Stimulated activated CD4-positive, alpha-beta T cell treated with anti-CD3 and anti-CD28 coated beads, Interleukin-4, amount 100 ng/mL, for 4 hours (primary cell): ENCODE measurements at regions not wholly inside any gene's neighbourhood (a gene's known extent, or its start where the extent isn't known, plus 50 kb on each side); places are given as distances from the start of the nearest gene placed in this dataset.

ENCODE experiments used
- DNase-seq, 2 experiments: peaks; one replicate each; pipeline ENCODE4 v3.0.0-alpha.2; 2020

- no peak for DNase-seq
Observed at GRCh38 chr6:119620846-119621555, 271.4 kb upstream of the MAN1A1 start.

- no peak for DNase-seq
Observed at GRCh38 chr6:119614138-119614537, 264.6 kb upstream of the MAN1A1 start.

GRCh38 chr6:119612911-119613381 is 263.4 kb upstream of the MAN1A1 start:
- DNase-seq = no peak

- no peak for DNase-seq
Observed at GRCh38 chr6:119612176-119612891, 262.8 kb upstream of the MAN1A1 start.

- no peak for DNase-seq
Observed at GRCh38 chr6:119610754-119611153, 261.2 kb upstream of the MAN1A1 start.

GRCh38 chr6:119610265-119610664 is 260.7 kb upstream of the MAN1A1 start:
- no peak for DNase-seq

- DNase-seq = no peak
Observed at GRCh38 chr6:119609865-119610264, 260.3 kb upstream of the MAN1A1 start.

GRCh38 chr6:119608994-119609393 is 259.4 kb upstream of the MAN1A1 start:
- no peak for DNase-seq

- no peak for DNase-seq
Observed at GRCh38 chr6:119604124-119604523, 254.6 kb upstream of the MAN1A1 start.

- DNase-seq = no peak
Observed at GRCh38 chr6:119603501-119603900, 253.9 kb upstream of the MAN1A1 start.

GRCh38 chr6:119602215-119603178 is 252.9 kb upstream of the MAN1A1 start:
- DNase-seq = no peak

GRCh38 chr6:119598883-119599282 is 249.3 kb upstream of the MAN1A1 start:
- DNase-seq = no peak

GRCh38 chr6:119594907-119595306 is 245.3 kb upstream of the MAN1A1 start:
- DNase-seq = no peak

GRCh38 chr6:119591235-119591634 is 241.7 kb upstream of the MAN1A1 start:
- DNase-seq = no peak

GRCh38 chr6:119590066-119590465 is 240.5 kb upstream of the MAN1A1 start:
- no peak for DNase-seq

GRCh38 chr6:119587537-119587936 is 238.0 kb upstream of the MAN1A1 start:
- no peak for DNase-seq

- DNase-seq = no peak
Observed at GRCh38 chr6:119586250-119586882, 236.8 kb upstream of the MAN1A1 start.

GRCh38 chr6:119584088-119584487 is 234.5 kb upstream of the MAN1A1 start:
- no peak for DNase-seq

- DNase-seq = no peak
Observed at GRCh38 chr6:119581220-119581619, 231.7 kb upstream of the MAN1A1 start.

- no peak for DNase-seq
Observed at GRCh38 chr6:119575721-119576120, 226.2 kb upstream of the MAN1A1 start.

- no peak for DNase-seq
Observed at GRCh38 chr6:119568580-119568979, 219.0 kb upstream of the MAN1A1 start.

GRCh38 chr6:119566546-119567260 is 217.1 kb upstream of the MAN1A1 start:
- DNase-seq = no peak
